ENCODE measurements at regions not wholly inside any gene's neighbourhood (a gene's known extent, or its start where the extent isn't known, plus 50 kb on each side); places are given as distances from the start of the nearest gene placed in this dataset.

DNA sequence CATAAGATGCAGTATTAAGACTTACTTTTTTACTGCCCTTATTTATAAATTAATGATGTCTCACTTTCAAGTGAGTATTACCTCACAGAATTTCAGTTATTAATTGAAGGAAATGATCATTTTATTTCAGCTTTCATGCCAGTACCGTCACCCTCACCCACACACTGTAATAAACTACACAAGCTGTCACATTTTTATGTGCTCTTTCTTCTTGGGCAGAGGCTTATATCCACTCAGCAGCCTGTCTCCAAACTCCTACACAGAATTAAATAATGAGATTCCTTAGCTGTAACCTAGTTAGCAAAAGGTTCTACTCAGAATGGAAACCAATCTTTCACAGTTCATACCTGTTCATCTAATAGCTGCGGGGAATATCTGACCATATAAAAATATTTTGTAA lies 1915.8 kb upstream of the CDH6 start:
- TF ChIP-seq, protein P1, sequence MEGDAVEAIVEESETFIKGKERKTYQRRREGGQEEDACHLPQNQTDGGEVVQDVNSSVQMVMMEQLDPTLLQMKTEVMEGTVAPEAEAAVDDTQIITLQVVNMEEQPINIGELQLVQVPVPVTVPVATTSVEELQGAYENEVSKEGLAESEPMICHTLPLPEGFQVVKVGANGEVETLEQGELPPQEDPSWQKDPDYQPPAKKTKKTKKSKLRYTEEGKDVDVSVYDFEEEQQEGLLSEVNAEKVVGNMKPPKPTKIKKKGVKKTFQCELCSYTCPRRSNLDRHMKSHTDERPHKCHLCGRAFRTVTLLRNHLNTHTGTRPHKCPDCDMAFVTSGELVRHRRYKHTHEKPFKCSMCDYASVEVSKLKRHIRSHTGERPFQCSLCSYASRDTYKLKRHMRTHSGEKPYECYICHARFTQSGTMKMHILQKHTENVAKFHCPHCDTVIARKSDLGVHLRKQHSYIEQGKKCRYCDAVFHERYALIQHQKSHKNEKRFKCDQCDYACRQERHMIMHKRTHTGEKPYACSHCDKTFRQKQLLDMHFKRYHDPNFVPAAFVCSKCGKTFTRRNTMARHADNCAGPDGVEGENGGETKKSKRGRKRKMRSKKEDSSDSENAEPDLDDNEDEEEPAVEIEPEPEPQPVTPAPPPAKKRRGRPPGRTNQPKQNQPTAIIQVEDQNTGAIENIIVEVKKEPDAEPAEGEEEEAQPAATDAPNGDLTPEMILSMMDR (IDR thresholded peaks at IDR 0.05; ENCODE audit: extremely low read depth, missing control alignments) = no peak
- DNase-seq (ENCODE audit: low spot score) = no peak

DNA sequence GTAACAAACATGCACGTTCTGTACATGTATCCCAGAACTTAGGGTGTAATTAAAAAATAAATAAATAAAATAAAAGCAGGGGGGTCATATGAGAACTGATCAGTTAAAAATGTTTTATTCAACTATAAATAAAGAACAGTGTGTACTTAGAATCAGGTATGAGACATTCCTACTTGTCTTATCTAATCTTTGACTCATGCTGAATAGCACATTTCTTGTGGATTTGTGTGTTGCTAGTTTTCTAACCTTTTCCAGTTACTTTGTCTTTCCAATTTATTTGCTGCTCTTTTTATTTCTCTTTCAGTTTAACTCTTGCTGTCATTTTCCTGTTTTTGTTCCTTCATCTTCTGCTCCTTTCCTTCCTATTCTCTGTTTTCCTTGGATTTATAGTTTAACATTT lies 1917.1 kb upstream of the CDH6 start:
- TF ChIP-seq, protein P1 (IDR thresholded peaks at IDR 0.05; ENCODE audit: extremely low read depth, missing control alignments) = no peak
- DNase-seq (ENCODE audit: low spot score) = no peak

DNA sequence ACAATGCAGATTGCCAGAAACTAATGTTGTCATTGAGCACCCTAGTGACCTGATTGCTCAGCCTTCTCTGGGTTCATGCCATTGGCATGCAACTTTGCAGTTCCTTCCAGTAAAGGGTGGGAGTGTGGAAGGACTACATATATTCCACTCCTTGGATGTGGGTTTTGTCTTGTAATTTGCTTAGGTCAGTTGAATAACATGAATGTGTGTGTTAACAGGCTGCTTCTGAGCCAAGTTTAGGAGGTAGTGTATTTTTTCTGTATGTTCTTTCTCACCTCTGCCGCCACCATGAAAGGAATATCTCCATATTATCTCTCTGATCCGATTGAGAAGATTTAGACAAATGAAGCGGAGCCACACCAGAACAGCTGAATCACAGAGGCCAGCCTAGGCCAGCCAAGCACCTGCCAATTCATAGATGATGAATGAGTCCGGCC lies 1929.6 kb upstream of the CDH6 start:
- no peak for DNase-seq (ENCODE audit: low spot score)
- TF ChIP-seq, protein P1 (IDR thresholded peaks at IDR 0.05; ENCODE audit: extremely low read depth, missing control alignments) = no peak

DNA sequence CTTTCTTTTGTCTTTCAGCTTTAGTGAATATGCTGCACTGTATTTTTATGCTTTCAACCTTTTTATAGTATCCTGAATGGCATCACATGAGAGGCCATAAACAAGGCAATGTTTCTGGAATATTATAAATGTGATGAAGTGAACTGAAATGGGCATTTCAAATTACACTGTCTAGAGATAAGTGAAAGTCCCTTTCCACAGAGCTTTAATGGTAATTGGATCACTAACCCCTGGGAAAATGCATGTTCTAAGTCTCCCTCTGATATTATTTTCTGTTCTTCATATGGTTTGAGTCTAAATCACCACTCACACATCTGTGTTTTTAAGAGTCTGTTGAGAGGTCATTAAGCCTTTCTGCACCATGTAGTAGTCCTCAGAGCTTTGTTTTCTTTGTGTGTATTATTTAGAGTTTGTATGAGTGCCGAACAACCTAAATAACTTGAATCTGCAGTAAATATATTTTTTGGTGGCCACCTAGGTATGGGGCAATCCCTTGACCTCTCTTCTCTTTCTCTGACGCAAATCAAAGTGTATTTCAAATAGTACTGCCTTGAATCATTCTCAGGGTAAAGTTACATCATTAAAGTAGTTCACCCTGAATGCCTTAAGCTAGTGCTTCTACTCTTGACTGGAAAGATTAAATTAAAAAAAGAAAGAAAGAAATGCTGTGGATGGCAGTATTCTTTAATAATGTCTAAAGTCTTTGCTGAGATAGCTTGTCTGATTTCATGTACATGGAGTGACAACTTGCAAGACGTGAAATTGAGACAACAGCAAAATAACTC lies 1931.0 kb upstream of the CDH6 start:
- TF ChIP-seq, protein P1 (IDR thresholded peaks at IDR 0.05; ENCODE audit: extremely low read depth, missing control alignments) = no peak
- DNase-seq (ENCODE audit: low spot score) = no peak

DNA sequence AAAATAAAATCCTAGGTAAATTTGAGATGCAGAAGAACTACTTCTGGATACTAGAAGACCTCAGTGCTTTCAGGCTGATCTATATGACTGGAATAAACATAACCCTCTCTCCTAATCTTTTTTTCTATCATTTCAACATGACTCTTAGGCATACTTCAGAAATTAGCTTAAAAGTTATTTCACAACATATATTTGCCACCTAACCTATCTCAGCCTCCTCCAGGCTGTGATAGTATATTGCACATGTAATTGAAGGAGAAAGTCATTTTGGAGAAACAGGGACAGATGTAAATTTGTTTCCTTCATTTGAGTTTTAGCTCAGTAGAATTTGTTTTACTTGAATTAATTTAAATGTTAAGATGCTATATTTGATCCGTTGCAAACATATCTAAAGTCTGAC lies 1932.3 kb upstream of the CDH6 start:
- TF ChIP-seq, protein P1 (IDR thresholded peaks at IDR 0.05; ENCODE audit: extremely low read depth, missing control alignments) = no peak
- DNase-seq (ENCODE audit: low spot score) = no peak

DNA sequence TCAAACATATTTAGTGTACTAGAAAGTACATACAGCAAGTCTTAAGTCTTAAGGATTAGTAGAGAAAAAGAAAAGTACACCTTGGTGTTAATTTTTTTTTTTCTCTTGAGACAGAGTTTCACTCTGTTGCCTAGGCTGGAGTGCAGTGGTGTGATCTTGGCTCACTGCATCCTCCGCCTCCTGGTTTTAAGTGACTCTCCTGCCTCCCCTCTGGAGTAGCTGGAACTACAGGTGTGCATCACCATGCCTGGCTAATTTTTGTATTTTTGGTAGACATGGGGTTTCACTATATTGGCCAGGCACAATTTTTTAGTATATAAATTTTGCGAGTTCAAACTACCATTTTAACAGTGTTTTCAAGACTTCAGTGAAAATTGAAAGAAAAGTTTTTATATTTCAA lies 1941.1 kb upstream of the CDH6 start:
- DNase-seq (ENCODE audit: low spot score) = no peak
- TF ChIP-seq, protein P1 (IDR thresholded peaks at IDR 0.05; ENCODE audit: extremely low read depth, missing control alignments) = no peak

DNA sequence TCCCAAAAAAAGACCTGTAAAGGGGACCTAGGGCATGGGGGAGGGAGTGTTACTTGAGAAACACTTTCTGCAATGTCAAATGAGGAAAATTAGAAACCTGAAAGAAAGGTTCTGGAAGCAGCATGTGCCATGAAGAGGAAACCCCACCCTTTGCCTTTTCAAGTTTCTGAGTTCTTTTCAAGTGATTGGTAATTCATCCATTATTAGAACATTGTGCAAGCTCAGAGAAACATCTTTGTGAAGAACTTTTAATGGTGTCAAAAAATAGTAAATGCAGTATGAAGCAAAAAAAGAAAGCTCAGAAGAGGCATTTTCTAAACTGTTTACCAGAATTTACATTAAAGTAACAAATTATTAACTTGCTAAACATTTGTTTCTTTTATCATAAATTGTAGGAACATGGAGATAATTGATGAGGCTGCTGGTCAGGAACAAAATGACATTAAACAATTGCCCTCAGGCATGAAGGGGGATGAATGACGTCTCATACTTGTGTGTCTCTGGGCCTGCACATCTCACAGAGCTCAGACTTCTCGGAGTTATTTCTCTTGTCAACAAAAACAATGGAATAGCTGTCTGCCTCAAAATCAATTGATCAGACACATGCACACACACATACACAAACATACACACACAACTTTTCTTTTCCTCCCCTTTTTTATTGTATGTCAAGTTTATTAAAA lies 1946.0 kb upstream of the CDH6 start:
- DNase-seq (ENCODE audit: low spot score) = no peak
- TF ChIP-seq, protein P1 (IDR thresholded peaks at IDR 0.05; ENCODE audit: extremely low read depth, missing control alignments) = no peak
